GM21447 (cell line): ENCODE measurements at regions not wholly inside any gene's neighbourhood (a gene's known extent, or its start where the extent isn't known, plus 50 kb on each side); places are given as distances from the start of the nearest gene placed in this dataset.

Experiments used
- ATAC-seq: cut with Tn5 transposase; IDR thresholded peaks from one replicate; pipeline ENCODE4 v1.9.1; 2021; ENCODE audit not compliant: unreplicated experiment

GRCh38 chr12:93042684-93043083 lies 113.6 kb upstream of the EEA1 start:
- ATAC-seq, result no peak

DNA sequence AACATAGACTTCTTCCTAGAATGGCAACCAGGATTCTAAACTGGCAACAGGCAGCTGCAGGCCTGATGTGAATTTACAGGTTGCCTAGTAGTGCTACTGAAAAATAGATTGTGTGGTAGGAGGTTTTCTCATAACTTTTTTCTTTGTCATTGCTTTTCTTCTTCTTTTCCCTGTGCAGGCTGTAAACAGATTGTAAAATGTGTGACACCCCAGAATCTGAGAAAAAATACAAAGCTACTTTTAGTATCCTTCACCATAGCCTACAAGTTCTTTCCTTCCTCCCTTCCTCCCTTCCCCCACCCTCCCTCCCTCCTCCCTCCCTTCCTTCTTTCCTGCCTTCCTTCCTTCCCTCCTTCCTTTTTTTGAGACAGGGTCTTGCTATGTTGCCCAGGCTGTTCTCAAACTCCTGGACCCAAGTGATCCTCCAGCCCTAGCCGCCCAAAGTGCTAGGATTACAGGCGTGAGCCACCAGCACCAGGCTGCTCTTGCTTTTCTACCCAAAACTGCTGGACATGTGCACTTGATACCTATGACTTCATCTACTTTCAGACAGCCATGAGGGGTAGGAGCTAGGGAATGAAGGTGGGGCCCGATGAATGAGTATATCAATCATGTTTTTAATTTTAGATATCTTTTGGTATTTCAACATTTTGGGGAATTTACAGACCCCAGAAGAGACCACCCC lies 114.2 kb upstream of the EEA1 start:
- no peak for ATAC-seq

DNA sequence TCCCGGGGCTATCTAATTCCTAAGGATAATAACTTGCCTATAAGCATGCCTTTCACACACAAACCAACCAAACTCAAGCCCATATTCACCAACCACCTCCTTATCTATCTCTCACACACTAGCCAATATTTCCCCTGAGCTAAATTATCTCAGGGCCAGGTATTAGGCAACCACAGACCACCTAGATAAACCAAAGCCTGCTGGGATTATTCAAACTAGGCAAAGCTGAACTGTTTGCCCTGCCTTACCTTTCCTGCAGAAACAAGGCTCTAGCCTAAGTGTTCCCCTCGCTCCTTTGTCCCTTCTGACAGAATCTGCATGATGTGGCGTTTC lies 114.7 kb upstream of the EEA1 start:
- ATAC-seq, result no peak

GRCh38 chr12:93047118-93047517 lies 118.0 kb upstream of the EEA1 start:
- no peak for ATAC-seq

DNA sequence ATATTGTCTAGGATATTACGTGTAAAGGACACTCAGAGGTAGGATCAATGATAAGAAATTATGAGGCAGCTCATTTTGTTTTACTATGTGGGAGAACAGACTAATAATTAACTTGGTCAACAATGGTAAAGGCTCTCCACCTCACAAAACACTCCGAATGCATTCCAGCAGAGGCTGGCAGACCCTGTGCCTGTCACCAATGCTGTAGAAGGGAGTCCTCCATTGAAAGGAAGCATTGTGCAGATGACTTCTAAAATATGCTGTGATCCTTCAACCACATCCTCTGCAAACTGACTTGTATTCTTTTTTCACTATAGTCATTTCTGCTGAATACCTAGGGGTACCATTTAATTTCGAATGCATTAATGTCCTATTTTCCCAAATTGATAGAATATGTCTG lies 119.6 kb upstream of the EEA1 start:
- no peak for ATAC-seq

DNA sequence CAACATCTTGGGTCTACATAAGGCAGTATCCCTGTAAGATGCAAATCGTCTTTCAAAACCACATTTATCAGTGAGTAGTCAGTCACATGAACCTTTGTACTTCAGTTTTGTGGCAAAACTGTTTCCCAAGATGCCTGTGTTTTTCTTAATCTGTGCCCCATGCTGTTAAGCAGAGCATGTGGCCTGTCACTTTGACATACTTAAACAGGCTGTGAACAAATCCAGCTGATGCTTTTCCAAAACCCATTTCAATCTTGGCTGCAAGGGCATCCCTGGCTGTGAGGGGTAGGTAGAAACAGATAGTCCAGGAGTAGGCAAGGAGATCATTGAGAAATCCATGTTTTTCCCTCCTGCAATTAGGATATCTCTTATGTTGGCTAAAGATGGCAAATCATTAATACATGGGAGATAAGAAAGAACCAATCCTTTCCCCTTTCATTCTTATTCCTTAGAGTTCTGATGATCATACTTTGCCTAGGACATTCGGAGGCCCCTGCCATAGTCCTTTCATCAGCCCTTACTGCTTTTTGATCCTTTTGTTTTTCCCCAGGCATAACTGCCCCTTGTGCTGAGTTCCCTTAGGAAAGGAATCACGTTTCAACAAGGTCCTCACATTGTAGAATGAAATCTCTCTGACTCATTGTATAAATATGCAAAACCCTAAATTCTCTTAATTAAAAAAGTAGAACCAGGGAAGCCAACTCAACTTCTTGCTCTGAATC lies 121.1 kb upstream of the EEA1 start:
- no peak for ATAC-seq

GRCh38 chr12:93050748-93051081 lies 121.6 kb upstream of the EEA1 start:
- ATAC-seq, result no peak

GRCh38 chr12:93054021-93054420 lies 124.9 kb upstream of the EEA1 start:
- ATAC-seq, result no peak

DNA sequence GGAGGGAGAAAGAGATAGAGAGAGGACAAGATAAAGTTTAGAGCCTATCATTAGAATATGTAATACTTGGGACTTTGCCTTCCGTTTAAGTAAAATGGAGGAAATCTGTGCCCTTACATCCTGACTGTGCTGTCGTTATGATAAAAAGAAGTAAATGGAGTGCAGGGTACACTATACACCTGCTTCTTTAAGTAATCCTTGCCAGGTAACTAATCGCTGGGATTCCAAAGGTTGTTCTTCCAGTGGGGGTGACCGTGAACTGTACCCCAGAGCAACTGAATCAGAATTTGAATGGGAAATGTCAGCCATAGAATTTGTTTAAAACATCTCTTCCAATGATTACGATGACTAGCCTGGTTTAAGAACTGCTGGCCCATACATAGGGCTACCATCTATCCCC lies 126.1 kb upstream of the EEA1 start:
- ATAC-seq, result no peak

DNA sequence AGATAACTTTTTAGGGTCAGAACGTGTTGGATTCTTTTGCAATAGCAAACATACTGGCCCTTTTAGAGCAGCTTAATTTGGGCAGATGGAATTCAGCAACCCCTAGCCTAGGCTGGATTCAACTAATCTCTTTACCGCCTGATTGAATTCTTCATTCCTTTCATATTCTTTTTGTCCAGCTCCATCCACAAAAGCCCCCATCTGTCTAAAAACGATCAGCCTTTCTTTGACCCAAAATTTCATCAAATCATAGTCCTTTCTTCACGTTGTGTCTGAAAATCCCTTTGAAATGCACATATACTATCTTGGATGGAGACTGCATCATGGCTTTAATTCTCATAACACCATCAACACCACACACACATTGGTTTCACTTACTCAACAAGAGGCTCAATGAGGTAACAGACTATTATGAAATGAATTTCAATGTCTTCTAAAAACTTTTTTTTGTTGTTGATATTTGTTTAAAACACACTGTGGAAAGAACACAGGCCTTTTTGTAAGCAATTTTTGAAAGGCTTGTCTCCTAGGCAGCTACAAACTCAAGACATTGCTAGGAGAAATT lies 128.0 kb upstream of the EEA1 start:
- no peak for ATAC-seq

- no peak for ATAC-seq
These were observed 129.2 kb upstream of the EEA1 start for GRCh38 chr12:93058280-93058679.

DNA sequence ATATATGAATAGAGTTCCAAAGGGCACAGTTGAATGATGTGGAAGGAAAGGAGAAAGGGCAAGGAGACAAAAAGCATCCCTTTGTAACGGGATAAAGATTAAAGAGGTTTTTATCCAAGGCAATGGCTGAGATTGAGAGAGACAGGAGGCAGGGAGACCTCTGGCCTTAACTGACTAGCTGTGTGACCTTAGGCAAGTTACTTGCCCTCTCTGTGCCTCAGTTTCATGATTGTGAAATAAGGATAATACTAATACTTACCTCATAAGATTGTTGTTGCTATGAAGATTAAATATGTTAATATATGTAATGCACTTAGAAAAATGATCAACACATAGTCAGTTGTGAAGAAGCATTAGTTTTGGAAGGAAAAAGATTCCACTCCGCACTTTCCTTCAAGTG lies 130.2 kb upstream of the EEA1 start:
- ATAC-seq, result no peak

- peak; percentile 99 for ATAC-seq
These were observed 131.0 kb upstream of the EEA1 start for GRCh38 chr12:93059925-93060665.

GRCh38 chr12:93060666-93061472 lies 131.8 kb upstream of the EEA1 start:
- peak; percentile 32 for ATAC-seq

- no peak for ATAC-seq
These were observed 132.7 kb upstream of the EEA1 start for GRCh38 chr12:93061473-93062419.

DNA sequence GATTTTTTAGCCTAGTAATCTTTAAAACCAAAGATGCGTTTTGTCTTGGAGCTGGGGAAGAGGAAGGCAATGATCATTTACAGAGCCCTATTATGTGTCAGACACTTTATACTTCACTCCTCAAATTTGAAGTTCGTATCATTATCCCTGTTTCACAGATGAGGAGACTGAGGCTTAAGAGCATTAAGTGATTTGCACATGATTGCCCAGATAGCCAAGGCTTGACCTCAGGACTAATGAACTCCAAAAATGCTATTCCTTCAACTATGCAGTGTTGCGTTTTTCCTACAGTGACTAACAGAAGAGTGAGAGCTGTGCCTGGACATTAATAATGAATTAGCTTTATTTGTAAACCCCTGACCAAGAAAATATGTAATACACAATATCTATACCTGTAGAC lies 136.8 kb upstream of the EEA1 start:
- no peak for ATAC-seq

DNA sequence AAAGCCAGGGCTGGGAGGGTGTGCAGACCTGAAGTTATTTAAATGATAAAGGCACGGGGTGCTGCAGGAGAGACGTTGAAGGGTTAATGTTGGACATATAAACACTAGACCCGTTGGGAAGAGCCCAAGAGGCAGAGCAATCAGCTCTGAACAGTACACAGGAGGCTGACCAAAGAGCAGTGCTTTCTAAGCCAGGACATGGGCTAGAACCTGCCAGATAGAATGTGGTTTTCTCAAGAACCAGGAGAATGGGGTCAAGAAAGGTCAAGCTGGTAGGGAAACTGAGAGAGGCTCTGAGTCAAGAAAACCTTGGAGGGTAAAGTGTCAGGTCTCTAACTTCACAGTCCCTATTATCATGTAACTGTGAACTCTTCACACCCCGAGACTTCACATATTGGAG lies 143.2 kb upstream of the EEA1 start:
- ATAC-seq, result no peak

GRCh38 chr12:93073324-93073723 lies 144.2 kb upstream of the EEA1 start:
- no peak for ATAC-seq

DNA sequence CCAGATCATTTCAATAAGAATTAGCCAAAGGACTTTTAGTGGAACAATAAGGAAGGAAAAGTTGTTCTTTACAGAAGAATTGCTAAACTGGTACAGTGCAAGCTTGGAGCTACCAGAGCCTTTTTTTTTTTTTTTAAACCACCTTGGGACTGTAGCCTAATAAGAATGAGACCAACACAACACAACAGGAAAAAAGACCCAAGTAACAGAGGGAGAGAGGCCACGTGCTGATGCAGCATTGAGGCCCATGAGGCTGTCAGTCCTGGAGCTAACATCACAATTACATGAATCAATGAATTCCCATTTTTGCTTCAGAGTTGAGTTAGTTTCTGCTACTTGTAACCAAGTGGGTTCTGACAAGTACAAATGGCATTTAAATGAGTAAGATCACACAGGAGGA lies 149.0 kb upstream of the EEA1 start:
- no peak for ATAC-seq

DNA sequence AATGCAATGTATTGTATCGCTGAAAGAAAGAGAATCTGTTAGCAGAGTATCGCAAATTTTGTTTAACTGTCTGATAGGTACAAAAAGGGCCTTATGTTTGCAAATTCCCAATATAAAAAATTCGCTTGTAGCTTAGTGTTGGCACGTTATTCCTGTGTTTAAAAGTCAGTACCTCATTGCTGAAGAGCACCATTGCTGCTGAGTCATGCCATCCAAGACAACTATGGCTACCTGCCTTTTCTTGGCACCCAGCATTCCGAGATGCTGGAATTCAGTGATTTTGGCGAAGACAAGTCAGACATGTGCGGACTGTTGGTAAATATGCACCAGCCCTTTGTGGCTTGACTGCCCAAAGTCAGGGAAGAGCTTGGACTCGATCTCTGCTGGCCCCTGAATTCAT lies 149.5 kb upstream of the EEA1 start:
- ATAC-seq, result no peak
